ENCODE measurements at regions not wholly inside any gene's neighbourhood (a gene's known extent, or its start where the extent isn't known, plus 50 kb on each side); places are given as distances from the start of the nearest gene placed in this dataset.

DNA sequence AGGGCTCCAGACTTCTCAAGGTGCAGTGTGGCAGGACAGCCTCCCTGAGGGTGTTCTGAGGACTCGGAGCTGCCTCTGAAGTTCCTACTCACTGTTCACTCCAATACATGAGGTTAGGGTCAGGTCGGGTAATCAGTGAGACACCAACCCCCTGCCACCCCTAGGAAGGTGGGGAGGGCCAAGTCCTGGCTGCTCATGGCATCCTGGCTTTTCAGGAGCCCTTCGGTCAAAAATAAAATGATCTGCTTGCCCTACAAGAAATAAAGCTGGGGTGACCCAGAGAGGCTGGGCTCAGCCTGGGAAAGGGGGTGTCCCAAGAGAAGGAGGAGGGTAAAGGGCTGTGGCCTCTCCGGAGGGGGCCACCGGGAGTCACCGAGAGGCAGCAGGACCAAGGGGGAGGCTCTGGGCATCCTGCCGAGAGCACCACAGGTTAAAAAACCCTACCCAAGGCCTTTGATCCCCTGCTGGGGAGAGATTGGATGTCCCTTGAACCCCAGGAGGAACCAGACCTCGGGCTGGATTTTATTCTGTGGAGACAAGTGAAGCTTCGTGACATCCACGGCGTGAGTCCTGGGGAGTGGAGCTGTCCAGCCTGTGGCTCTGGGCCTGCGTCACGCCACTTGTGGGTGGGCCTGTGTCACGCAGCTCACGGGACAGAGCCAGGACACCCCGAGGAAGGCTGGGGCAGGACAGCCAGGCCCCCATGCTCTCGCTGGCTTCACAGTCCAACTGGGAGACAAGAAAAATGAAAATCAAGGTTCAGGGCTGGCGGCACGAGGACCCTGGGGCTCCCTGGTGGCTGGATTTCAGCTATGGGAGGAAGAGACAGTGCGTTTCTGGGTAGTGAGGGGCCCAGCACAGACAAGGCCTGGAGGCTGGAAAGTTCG lies 102.2 kb upstream of the FGF3 start:
- TF ChIP-seq CTCF (IDR thresholded peaks at IDR 0.05): no peak
- TF ChIP-seq POLR2A (IDR thresholded peaks at IDR 0.05): no peak

Data from testis (tissue), 2 donors.